HUES64 (cell line): ENCODE measurements at regions not wholly inside any gene's neighbourhood (a gene's known extent, or its start where the extent isn't known, plus 50 kb on each side); places are given as distances from the start of the nearest gene placed in this dataset.
"Not testable (repeated sequence)": the region's sequence is repeated elsewhere in the genome, so short reads cannot be mapped to it uniquely, and the experiment has no call there.

Experiments
- H3K27ac ChIP-seq: 2 replicates; pipeline ENCODE4 v1.7.0; 2013; ENCODE audit warnings: low read depth, low read length, inconsistent platforms
- H3K27me3 ChIP-seq: 2 replicates; pipeline ENCODE4 v1.6.1; 2013; ENCODE audit warnings: mild to moderate bottlenecking, low read length; ENCODE audit not compliant: insufficient read depth
- H3K36me3 ChIP-seq: 2 replicates; pipeline ENCODE4 v1.6.1; 2013; ENCODE audit warnings: mild to moderate bottlenecking, low read length; ENCODE audit not compliant: insufficient read depth
- H3K4me1 ChIP-seq: 2 replicates; pipeline ENCODE4 v1.6.1; 2013; ENCODE audit warnings: mild to moderate bottlenecking, low read length, moderate library complexity; ENCODE audit not compliant: insufficient read depth
- H3K4me3 ChIP-seq: 2 replicates; pipeline ENCODE4 v1.5.1; 2013; ENCODE audit warnings: mild to moderate bottlenecking, low read length, moderate library complexity
- H3K9ac ChIP-seq: 2 replicates; pipeline ENCODE4 v1.6.1; 2013; ENCODE audit warnings: mild to moderate bottlenecking, low read depth, low read length
- H3K9me3 ChIP-seq: 2 replicates; pipeline ENCODE4 v1.6.1; 2013; ENCODE audit warnings: low read depth, low read length; ENCODE audit not compliant: insufficient read depth
- whole genome bisulfite sequencing: fragments of 150-250, 120-280 bp; methylation state at CpG from one replicate; pipeline ENCODE4 v1.1.7; 2013; ENCODE audit warnings: missing lambda C conversion rate; 5-methylcytosine and 5-hydroxymethylcytosine counted together

DNA sequence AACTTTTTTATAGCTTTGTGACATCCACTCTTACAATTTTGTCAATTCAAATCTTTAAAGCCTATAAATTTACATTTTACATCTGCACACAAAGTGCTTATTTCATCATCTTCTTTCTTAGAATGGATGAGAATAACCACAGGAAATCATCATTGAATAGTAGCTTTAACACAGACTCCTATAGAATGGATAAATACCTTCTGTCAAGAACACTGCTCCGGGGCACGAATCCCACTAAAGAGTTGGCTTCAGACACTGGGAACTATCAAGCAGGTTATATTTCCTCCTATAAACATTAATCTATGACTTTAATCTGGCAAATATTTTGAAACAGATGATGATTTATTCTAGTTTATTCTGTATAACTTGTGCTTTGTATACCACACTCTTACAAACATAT is 269.7 kb upstream of the TPK1 start:
- Histone ChIP-seq H3K4me1 (no peaks in the 10 kb centered on the region), H3K9me3 (no peaks in the 10 kb centered on the region), H3K27ac (no peak overlapping the region), H3K27me3 (no peaks in the 10 kb centered on the region), H3K4me3 (no peak overlapping the region), H3K36me3 (no peaks in the 10 kb centered on the region), H3K9ac (no peak overlapping the region)
- WGBS, result 92% methylated on average over 2 of the region's 2 CpGs

DNA sequence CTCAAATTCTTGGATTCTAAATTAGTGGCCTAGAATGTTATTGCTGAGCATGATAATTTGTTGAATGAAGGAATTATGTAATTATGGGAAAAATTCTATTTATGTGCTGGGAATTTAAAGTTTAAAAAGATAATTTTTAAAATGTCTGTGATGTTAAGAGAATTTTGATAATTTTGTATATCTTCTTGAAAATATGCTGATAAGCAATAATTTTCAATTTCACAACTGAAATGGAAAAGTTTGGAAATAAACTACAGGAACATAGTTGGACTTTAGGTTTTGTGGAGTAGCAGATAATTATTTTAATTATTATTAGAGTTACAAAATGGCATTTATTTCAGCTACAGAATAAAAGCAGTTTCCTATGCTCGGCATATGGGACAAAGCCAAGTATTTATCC is 268.5 kb upstream of the TPK1 start:
- H3K9ac ChIP-seq, result no peak overlapping the region
- no peaks in the 10 kb centered on the region for H3K4me1 ChIP-seq
- WGBS, result 100% methylated on average over 1 of the region's 1 CpG
- no peak overlapping the region for H3K4me3 ChIP-seq
- no peaks in the 10 kb centered on the region for H3K27me3 ChIP-seq
- H3K27ac ChIP-seq, result no peak overlapping the region
- H3K36me3 ChIP-seq, result no peaks in the 10 kb centered on the region
- H3K9me3 ChIP-seq, result no peaks in the 10 kb centered on the region

DNA sequence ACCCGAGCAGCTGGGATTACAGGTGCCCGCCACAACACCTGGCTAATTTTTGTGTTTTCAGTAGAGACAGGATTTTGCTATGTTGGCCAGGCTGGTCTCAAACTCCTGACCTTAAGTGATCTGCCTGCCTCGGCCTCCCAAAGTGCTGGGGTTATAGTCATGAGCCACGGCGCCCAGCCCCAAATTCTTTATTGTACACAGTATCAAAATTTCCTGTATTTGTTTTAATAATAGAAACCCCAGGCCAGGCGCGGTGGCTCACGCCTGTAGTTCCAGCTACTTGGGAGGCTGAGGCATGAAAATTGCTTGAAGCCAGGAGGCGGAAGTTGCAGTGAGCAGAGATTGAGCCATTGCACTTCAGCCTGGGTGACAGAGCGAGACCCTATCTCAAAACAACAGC is 266.3 kb upstream of the TPK1 start:
- H3K27ac ChIP-seq, H3K9ac ChIP-seq, H3K9me3 ChIP-seq, H3K27me3 ChIP-seq, H3K4me3 ChIP-seq, H3K36me3 ChIP-seq, H3K4me1 ChIP-seq: not testable (repeated sequence)
- 92% methylated on average over 10 of the region's 10 CpGs for WGBS

DNA sequence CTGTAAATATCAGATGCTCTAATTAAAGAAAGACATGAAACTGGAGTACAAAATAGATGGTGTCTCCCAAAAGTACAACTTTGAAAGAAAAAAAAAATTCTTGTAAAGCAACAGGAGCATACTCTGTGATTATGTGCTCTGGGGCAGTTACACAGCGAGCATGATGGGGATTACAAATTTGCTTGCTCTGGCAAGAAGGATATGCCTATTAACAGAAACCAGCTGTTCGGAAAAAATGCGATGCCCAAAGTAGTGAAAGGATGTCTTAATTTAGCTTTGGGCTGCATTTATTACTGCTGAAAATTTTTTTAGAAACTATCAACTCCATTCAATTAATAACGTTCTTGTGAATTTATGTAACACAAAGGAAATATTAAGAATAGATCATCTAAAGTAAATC is 256.9 kb upstream of the TPK1 start:
- Histone ChIP-seq H3K27ac (no peak overlapping the region), H3K9ac (no peak overlapping the region), H3K36me3 (no peaks in the 10 kb centered on the region), H3K27me3 (no peaks in the 10 kb centered on the region), H3K4me1 (no peaks in the 10 kb centered on the region), H3K4me3 (no peak overlapping the region), H3K9me3 (no peaks in the 10 kb centered on the region)
- 94% methylated on average over 3 of the region's 4 CpGs for WGBS

DNA sequence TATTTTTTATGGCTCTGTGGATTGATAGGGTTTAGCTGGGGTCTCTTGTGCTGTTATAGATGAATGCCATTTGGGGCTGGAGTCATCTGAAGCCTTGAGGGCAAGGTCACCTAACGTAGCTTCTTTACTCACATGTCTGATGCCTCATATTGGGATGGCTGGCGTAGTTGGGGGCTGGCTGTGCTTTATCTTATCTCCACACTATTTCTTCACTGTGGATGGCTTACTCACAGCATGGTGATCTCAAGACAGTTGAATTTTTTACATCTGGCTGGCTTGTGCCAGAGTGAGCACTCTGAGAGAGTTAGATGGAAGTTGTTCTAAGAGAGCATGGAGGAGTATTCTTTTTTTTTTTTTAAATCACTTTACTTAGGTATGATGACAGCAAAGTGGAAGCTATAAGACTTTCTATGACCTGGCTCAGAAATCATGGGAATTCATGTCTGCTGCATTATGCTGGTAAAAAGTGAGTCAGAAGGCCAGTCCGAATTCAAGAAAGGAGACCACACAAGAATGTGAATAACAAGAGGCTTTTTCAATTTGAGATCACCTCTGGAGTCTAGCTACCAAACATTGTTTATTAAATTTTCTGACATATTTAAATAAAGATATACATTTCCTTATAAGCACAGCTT is 252.4 kb upstream of the TPK1 start:
- no peaks in the 10 kb centered on the region for H3K27me3 ChIP-seq
- H3K27ac ChIP-seq, result no peak overlapping the region
- H3K4me3 ChIP-seq, result no peak overlapping the region
- 93% methylated on average over 3 of the region's 3 CpGs for WGBS
- no peak overlapping the region for H3K9ac ChIP-seq
- H3K9me3 ChIP-seq, result 0 out of 2 replicates have a peak, but pooled peaks cover 3% of the 10 kb centered on the region
- H3K4me1 ChIP-seq, result no peaks in the 10 kb centered on the region
- no peaks in the 10 kb centered on the region for H3K36me3 ChIP-seq

DNA sequence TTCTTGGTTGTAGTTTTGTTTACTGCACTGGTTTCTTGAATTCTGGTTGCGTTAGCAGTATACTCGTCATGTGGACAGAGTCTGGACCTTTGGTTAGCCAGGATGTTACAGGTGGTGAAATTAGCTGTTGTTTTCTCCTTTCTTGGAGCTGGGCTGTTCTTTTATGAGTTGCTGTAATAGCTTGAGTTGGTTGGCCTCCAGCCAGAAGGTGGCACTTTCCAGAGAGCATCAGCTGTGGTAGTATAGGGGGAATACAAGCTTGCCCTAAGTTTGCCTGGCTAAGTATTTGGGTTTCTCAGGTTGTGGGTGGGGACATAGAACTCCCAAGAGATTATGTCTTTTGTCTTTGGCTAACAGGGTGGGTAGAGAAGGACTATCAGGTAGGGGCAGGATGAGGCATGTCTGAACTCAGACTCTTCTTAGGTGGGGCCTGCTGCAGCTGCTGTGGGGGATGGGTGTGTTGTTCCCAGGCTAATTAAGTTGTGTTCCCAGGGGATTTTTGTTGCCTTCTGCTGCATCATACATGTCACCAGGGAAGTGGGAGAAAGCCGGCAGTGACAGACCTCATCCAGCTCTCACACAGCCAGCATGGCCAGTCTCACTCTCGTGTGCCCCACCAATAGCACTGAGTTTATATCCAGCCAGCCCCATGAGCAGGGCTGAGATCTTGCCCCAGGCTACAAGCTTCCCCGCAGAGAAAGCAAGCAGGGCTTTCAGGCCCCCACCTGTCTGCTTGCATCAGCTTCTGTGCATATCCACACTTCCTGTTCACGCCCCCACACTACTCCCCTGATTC is 246.7 kb upstream of the TPK1 start:
- 0 out of 2 replicates have a peak, but pooled peaks cover 3% of the 10 kb centered on the region for H3K9me3 ChIP-seq
- H3K27ac ChIP-seq, result peak overlapping the region; percentile 26; the same call in 1 of the 2 replicates
- no peak overlapping the region for H3K4me3 ChIP-seq
- 80% methylated on average over 6 of the region's 6 CpGs for WGBS
- 0 out of 2 replicates have a peak, but pooled peaks cover 7% of the 10 kb centered on the region for H3K4me1 ChIP-seq
- no peak overlapping the region for H3K9ac ChIP-seq
- H3K27me3 ChIP-seq, result no peaks in the 10 kb centered on the region
- H3K36me3 ChIP-seq, result no peaks in the 10 kb centered on the region

- Histone ChIP-seq H3K27me3 (no peaks in the 10 kb centered on the region), H3K36me3 (no peaks in the 10 kb centered on the region), H3K9ac (no peak overlapping the region), H3K4me1 (no peaks in the 10 kb centered on the region), H3K27ac (no peak overlapping the region), H3K9me3 (no peaks in the 10 kb centered on the region), H3K4me3 (no peak overlapping the region)
- 94% methylated on average over 2 of the region's 2 CpGs for WGBS
Observed at GRCh38 chr7:145065473-145065872, 229.6 kb upstream of the TPK1 start.

DNA sequence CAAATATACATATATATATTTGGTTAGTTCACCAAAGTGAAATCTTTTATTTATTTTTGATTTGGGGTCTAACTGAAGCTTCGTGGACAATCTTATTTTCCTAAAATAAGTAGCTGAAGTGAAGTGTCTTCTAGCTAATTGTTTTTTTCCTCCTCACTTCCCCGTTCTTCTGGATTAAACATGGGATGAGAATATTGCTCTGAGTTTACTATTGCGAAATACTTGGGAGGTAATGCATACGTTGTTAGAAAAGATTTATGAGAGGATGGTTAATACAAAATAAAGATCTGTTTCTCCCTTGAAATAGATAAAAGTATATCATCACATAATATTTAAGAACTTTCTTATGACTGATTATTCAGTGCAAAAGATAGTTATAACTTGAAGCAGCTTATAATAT is 228.3 kb upstream of the TPK1 start:
- Histone ChIP-seq H3K4me3 (no peak overlapping the region), H3K36me3 (no peaks in the 10 kb centered on the region), H3K27ac (no peak overlapping the region), H3K4me1 (no peaks in the 10 kb centered on the region), H3K9ac (no peak overlapping the region), H3K27me3 (no peaks in the 10 kb centered on the region), H3K9me3 (no peaks in the 10 kb centered on the region)
- 90% methylated on average over 3 of the region's 4 CpGs for WGBS

GRCh38 chr7:145053781-145054180 is 217.9 kb upstream of the TPK1 start:
- H3K9ac ChIP-seq, result no peak overlapping the region
- H3K4me1 ChIP-seq, result no peaks in the 10 kb centered on the region
- H3K4me3 ChIP-seq, result no peak overlapping the region
- no peak overlapping the region for H3K27ac ChIP-seq
- 97% methylated on average over 5 of the region's 5 CpGs for WGBS
- no peaks in the 10 kb centered on the region for H3K27me3 ChIP-seq
- H3K9me3 ChIP-seq, result no peaks in the 10 kb centered on the region
- H3K36me3 ChIP-seq, result no peaks in the 10 kb centered on the region

DNA sequence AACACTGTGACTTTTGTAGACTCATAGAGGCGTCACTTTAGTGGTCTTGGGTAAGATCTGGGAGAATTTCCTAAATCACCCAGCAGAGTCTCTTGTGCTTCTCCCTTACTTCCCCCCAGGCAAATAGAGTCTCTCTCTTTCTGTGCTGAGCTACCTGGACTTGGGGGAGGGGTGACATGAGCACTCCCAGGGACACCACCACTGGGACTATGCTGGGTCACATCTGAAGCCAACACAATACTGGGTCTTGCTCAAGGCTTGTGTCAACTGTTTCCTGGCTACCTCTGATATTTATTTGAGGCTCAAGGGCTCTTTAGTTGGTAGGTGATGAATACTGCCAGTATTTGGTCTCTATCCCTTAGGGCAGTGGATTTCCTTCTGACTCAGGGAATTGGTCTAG is 214.6 kb upstream of the TPK1 start:
- Histone ChIP-seq H3K27me3 (no peaks in the 10 kb centered on the region), H3K9me3 (no peaks in the 10 kb centered on the region), H3K4me1 (no peaks in the 10 kb centered on the region), H3K9ac (no peak overlapping the region), H3K36me3 (no peaks in the 10 kb centered on the region), H3K4me3 (no peak overlapping the region), H3K27ac (no peak overlapping the region)
- WGBS, result no CpG with 5 or more reads among the region's 1 CpG

GRCh38 chr7:145036604-145037405 is 201.0 kb upstream of the TPK1 start:
- H3K36me3 ChIP-seq, result no peaks in the 10 kb centered on the region
- H3K9me3 ChIP-seq, result 0 out of 2 replicates have a peak, but pooled peaks cover 5% of the 10 kb centered on the region
- H3K4me1 ChIP-seq, result no peaks in the 10 kb centered on the region; the same call in 1 of the 2 replicates
- H3K27me3 ChIP-seq, result no peaks in the 10 kb centered on the region
- 45% methylated on average over 4 of the region's 5 CpGs for WGBS
- no peak overlapping the region for H3K4me3 ChIP-seq
- H3K9ac ChIP-seq, result no peak overlapping the region
- H3K27ac ChIP-seq, result no peak overlapping the region
